Progenitor cell of endocrine pancreas (in vitro differentiated cells): ENCODE measurements at regions not wholly inside any gene's neighbourhood (a gene's known extent, or its start where the extent isn't known, plus 50 kb on each side); places are given as distances from the start of the nearest gene placed in this dataset.

Source experiments
- DNase-seq: peaks from one replicate; pipeline ENCODE4 v3.0.0; 2021; ENCODE audit warnings: low spot score; ENCODE audit not compliant: unreplicated experiment
- H3K27ac Mint-ChIP-seq: 2 replicates; pipeline ENCODE4 v1.8.0; 2021; ENCODE audit warnings: mild to moderate bottlenecking, moderate library complexity, mixed read lengths
- H3K27me3 Mint-ChIP-seq: 2 replicates; pipeline ENCODE4 v1.8.0; 2021; ENCODE audit warnings: mixed read lengths
- H3K36me3 Mint-ChIP-seq: 2 replicates; pipeline ENCODE4 v1.8.0; 2022; ENCODE audit warnings: mixed read lengths; ENCODE audit not compliant: insufficient read depth
- H3K4me1 Mint-ChIP-seq: 2 replicates; pipeline ENCODE4 v1.8.0; 2021; ENCODE audit warnings: low read depth, mixed read lengths
- H3K4me3 Mint-ChIP-seq: 2 replicates; pipeline ENCODE4 v1.8.0; 2021; ENCODE audit warnings: low read depth, mild to moderate bottlenecking, moderate library complexity, mixed read lengths
- H3K9me3 Mint-ChIP-seq: 2 replicates; pipeline ENCODE4 v1.8.0; 2021; ENCODE audit warnings: low read depth, mixed read lengths
- CTCF ChIP-seq: fragments of 200-600 bp; sonication (generic); IDR thresholded peaks from one replicate; pipeline ENCODE4 v1.5.0; 2021; ENCODE audit warnings: antibody characterized with exemption, mild to moderate bottlenecking; ENCODE audit not compliant: unreplicated experiment

- H3K4me3 Mint-ChIP-seq: no peak overlapping the region
- H3K27ac Mint-ChIP-seq: no peak overlapping the region
- H3K36me3 Mint-ChIP-seq: no peaks in the 10 kb centered on the region
- no peaks in the 10 kb centered on the region for H3K27me3 Mint-ChIP-seq
- peaks cover 6% of the 10 kb centered on the region for H3K4me1 Mint-ChIP-seq
- no peak for DNase-seq
- H3K9me3 Mint-ChIP-seq: peaks cover 2% of the 10 kb centered on the region
- TF ChIP-seq CTCF: no peak
These were observed 437.3 kb upstream of the MPDZ start for GRCh38 chr9:13716601-13717321.

GRCh38 chr9:13716090-13716489 lies 436.6 kb upstream of the MPDZ start:
- Mint-ChIP-seq H3K9me3 (no peaks in the 10 kb centered on the region), H3K4me1 (peaks cover 4% of the 10 kb centered on the region), H3K4me3 (no peak overlapping the region), H3K27me3 (no peaks in the 10 kb centered on the region), H3K36me3 (no peaks in the 10 kb centered on the region), H3K27ac (no peak overlapping the region)
- no peak for DNase-seq
- no peak for TF ChIP-seq CTCF

- no peaks in the 10 kb centered on the region for H3K9me3 Mint-ChIP-seq
- DNase-seq: no peak
- H3K36me3 Mint-ChIP-seq: no peaks in the 10 kb centered on the region
- no peak overlapping the region for H3K27ac Mint-ChIP-seq
- H3K4me3 Mint-ChIP-seq: no peak overlapping the region
- no peaks in the 10 kb centered on the region for H3K27me3 Mint-ChIP-seq
- no peak for TF ChIP-seq CTCF
- peaks cover 3% of the 10 kb centered on the region for H3K4me1 Mint-ChIP-seq
These were observed 435.9 kb upstream of the MPDZ start for GRCh38 chr9:13715430-13715829.

GRCh38 chr9:13707612-13708576 lies 428.4 kb upstream of the MPDZ start:
- Mint-ChIP-seq H3K4me3 (no peak overlapping the region), H3K9me3 (peaks cover 7% of the 10 kb centered on the region), H3K27me3 (no peaks in the 10 kb centered on the region), H3K4me1 (no peaks in the 10 kb centered on the region), H3K27ac (no peak overlapping the region), H3K36me3 (no peaks in the 10 kb centered on the region)
- no peak for DNase-seq
- no peak for TF ChIP-seq CTCF

- Mint-ChIP-seq H3K27me3 (no peaks in the 10 kb centered on the region), H3K4me1 (no peaks in the 10 kb centered on the region), H3K4me3 (no peak overlapping the region), H3K36me3 (no peaks in the 10 kb centered on the region), H3K9me3 (peaks cover 11% of the 10 kb centered on the region), H3K27ac (no peak overlapping the region)
- no peak for TF ChIP-seq CTCF
- DNase-seq: no peak
These were observed 426.4 kb upstream of the MPDZ start for GRCh38 chr9:13705918-13706317.
